ENCODE measurements at regions not wholly inside any gene's neighbourhood (a gene's known extent, or its start where the extent isn't known, plus 50 kb on each side); places are given as distances from the start of the nearest gene placed in this dataset.

DNA sequence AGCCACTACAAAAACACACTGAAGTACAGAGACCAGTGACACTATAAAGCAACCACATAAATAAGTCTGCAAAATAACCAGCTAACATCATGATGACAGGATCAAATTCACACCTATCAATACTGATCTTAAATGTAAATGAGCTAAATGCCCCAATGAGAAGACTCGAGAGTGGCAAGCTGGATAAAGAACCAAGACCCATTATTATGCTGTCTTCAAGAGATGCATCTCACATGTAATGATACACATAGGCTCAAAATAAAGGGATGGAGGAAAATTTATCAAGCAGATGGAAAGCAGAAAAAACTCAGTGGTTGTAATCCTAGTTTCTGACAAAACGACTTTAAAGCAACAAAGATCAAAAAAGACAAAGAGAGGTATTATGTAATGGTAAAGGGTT lies 138.1 kb upstream of the PLN start:
- TF ChIP-seq, protein P1, sequence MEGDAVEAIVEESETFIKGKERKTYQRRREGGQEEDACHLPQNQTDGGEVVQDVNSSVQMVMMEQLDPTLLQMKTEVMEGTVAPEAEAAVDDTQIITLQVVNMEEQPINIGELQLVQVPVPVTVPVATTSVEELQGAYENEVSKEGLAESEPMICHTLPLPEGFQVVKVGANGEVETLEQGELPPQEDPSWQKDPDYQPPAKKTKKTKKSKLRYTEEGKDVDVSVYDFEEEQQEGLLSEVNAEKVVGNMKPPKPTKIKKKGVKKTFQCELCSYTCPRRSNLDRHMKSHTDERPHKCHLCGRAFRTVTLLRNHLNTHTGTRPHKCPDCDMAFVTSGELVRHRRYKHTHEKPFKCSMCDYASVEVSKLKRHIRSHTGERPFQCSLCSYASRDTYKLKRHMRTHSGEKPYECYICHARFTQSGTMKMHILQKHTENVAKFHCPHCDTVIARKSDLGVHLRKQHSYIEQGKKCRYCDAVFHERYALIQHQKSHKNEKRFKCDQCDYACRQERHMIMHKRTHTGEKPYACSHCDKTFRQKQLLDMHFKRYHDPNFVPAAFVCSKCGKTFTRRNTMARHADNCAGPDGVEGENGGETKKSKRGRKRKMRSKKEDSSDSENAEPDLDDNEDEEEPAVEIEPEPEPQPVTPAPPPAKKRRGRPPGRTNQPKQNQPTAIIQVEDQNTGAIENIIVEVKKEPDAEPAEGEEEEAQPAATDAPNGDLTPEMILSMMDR (IDR thresholded peaks at IDR 0.05; ENCODE audit: low read depth, low read length), result no peak
- no peak for DNase-seq (ENCODE audit: low read depth in 2 of 2)
- H3K4me3 ChIP-seq (replicated peaks in 1 of 2; ENCODE audit: low read depth in 2 of 2, low read length in 2 of 2), result no peak overlapping the region

All from cardiac fibroblast (primary cell).